ENCODE measurements at regions not wholly inside any gene's neighbourhood (a gene's known extent, or its start where the extent isn't known, plus 50 kb on each side); places are given as distances from the start of the nearest gene placed in this dataset.
"Not testable (repeated sequence)": the region's sequence is repeated elsewhere in the genome, so short reads cannot be mapped to it uniquely, and the experiment has no call there.

- Histone ChIP-seq H3K9ac (ENCODE audit: low read length in 2 of 2) (no peak overlapping the region), H3K36me3 (ENCODE audit: control insufficient read depth in 2 of 2, insufficient read depth in 2 of 2, low read length in 2 of 2) (no peaks in the 10 kb centered on the region), H3K4me3 (ENCODE audit: low read length in 2 of 2) (no peak overlapping the region), H3K27ac (ENCODE audit: low read length) (no peak overlapping the region), H3K9me3 (ENCODE audit: control insufficient read depth in 2 of 2, low read length in 2 of 2) (no peaks in the 10 kb centered on the region), H3K27me3 (ENCODE audit: control insufficient read depth in 1 of 2, insufficient read depth in 2 of 2, low read length in 2 of 2) (peaks cover 0 to 4% of the 10 kb centered on the region in 2 donors), H3K4me1 (ENCODE audit: control insufficient read depth, insufficient read depth, low read length) (no peaks in the 10 kb centered on the region)
Observed at GRCh38 chr6:90677440-90677839, 90.6 kb upstream of the MAP3K7 start.

- H3K9ac ChIP-seq (ENCODE audit: low read length in 2 of 2) = no peak overlapping the region
- H3K36me3 ChIP-seq (ENCODE audit: control insufficient read depth in 2 of 2, insufficient read depth in 2 of 2, low read length in 2 of 2) = no peaks in the 10 kb centered on the region
- no peak overlapping the region for H3K4me3 ChIP-seq (ENCODE audit: low read length in 2 of 2)
- no peaks in the 10 kb centered on the region for H3K4me1 ChIP-seq (ENCODE audit: control insufficient read depth, insufficient read depth, low read length)
- no peaks in the 10 kb centered on the region for H3K9me3 ChIP-seq (ENCODE audit: control insufficient read depth in 2 of 2, low read length in 2 of 2)
- H3K27ac ChIP-seq (ENCODE audit: low read length) = no peak overlapping the region
- H3K27me3 ChIP-seq (ENCODE audit: control insufficient read depth in 1 of 2, insufficient read depth in 2 of 2, low read length in 2 of 2) = peaks cover 0 to 4% of the 10 kb centered on the region in 2 donors
Observed at GRCh38 chr6:90676516-90677300, 89.8 kb upstream of the MAP3K7 start.

GRCh38 chr6:90675107-90675506 is 88.2 kb upstream of the MAP3K7 start:
- not testable (repeated sequence) for H3K27ac ChIP-seq (ENCODE audit: low read length); H3K4me1 ChIP-seq (ENCODE audit: control insufficient read depth, insufficient read depth, low read length); H3K9me3 ChIP-seq (ENCODE audit: control insufficient read depth in 2 of 2, low read length in 2 of 2); H3K9ac ChIP-seq (ENCODE audit: low read length in 2 of 2); H3K4me3 ChIP-seq (ENCODE audit: low read length in 2 of 2); H3K36me3 ChIP-seq (ENCODE audit: control insufficient read depth in 2 of 2, insufficient read depth in 2 of 2, low read length in 2 of 2); H3K27me3 ChIP-seq (ENCODE audit: control insufficient read depth in 1 of 2, insufficient read depth in 2 of 2, low read length in 2 of 2)

- H3K9me3 ChIP-seq (ENCODE audit: control insufficient read depth in 2 of 2, low read length in 2 of 2); H3K36me3 ChIP-seq (ENCODE audit: control insufficient read depth in 2 of 2, insufficient read depth in 2 of 2, low read length in 2 of 2); H3K27me3 ChIP-seq (ENCODE audit: control insufficient read depth in 1 of 2, insufficient read depth in 2 of 2, low read length in 2 of 2); H3K27ac ChIP-seq (ENCODE audit: low read length); H3K9ac ChIP-seq (ENCODE audit: low read length in 2 of 2); H3K4me3 ChIP-seq (ENCODE audit: low read length in 2 of 2); H3K4me1 ChIP-seq (ENCODE audit: control insufficient read depth, insufficient read depth, low read length): not testable (repeated sequence)
Observed at GRCh38 chr6:90674077-90674476, 87.2 kb upstream of the MAP3K7 start.

GRCh38 chr6:90669846-90670245 is 83.0 kb upstream of the MAP3K7 start:
- Histone ChIP-seq H3K27ac (ENCODE audit: low read length) (no peak overlapping the region), H3K9ac (ENCODE audit: low read length in 2 of 2) (no peak overlapping the region), H3K36me3 (ENCODE audit: control insufficient read depth in 2 of 2, insufficient read depth in 2 of 2, low read length in 2 of 2) (no peaks in the 10 kb centered on the region), H3K27me3 (ENCODE audit: control insufficient read depth in 1 of 2, insufficient read depth in 2 of 2, low read length in 2 of 2) (no peaks in the 10 kb centered on the region), H3K4me1 (ENCODE audit: control insufficient read depth, insufficient read depth, low read length) (no peaks in the 10 kb centered on the region), H3K4me3 (ENCODE audit: low read length in 2 of 2) (no peak overlapping the region), H3K9me3 (ENCODE audit: control insufficient read depth in 2 of 2, low read length in 2 of 2) (no peaks in the 10 kb centered on the region)

GRCh38 chr6:90669420-90669819 is 82.5 kb upstream of the MAP3K7 start:
- Histone ChIP-seq H3K9ac (ENCODE audit: low read length in 2 of 2) (no peak overlapping the region), H3K4me3 (ENCODE audit: low read length in 2 of 2) (no peak overlapping the region), H3K27ac (ENCODE audit: low read length) (no peak overlapping the region), H3K27me3 (ENCODE audit: control insufficient read depth in 1 of 2, insufficient read depth in 2 of 2, low read length in 2 of 2) (no peaks in the 10 kb centered on the region), H3K4me1 (ENCODE audit: control insufficient read depth, insufficient read depth, low read length) (no peaks in the 10 kb centered on the region), H3K36me3 (ENCODE audit: control insufficient read depth in 2 of 2, insufficient read depth in 2 of 2, low read length in 2 of 2) (no peaks in the 10 kb centered on the region), H3K9me3 (ENCODE audit: control insufficient read depth in 2 of 2, low read length in 2 of 2) (no peaks in the 10 kb centered on the region)

GRCh38 chr6:90668141-90668540 is 81.3 kb upstream of the MAP3K7 start:
- Histone ChIP-seq H3K27me3 (ENCODE audit: control insufficient read depth in 1 of 2, insufficient read depth in 2 of 2, low read length in 2 of 2) (no peaks in the 10 kb centered on the region), H3K4me1 (ENCODE audit: control insufficient read depth, insufficient read depth, low read length) (no peaks in the 10 kb centered on the region), H3K36me3 (ENCODE audit: control insufficient read depth in 2 of 2, insufficient read depth in 2 of 2, low read length in 2 of 2) (no peaks in the 10 kb centered on the region), H3K9ac (ENCODE audit: low read length in 2 of 2) (no peak overlapping the region), H3K27ac (ENCODE audit: low read length) (no peak overlapping the region), H3K9me3 (ENCODE audit: control insufficient read depth in 2 of 2, low read length in 2 of 2) (no peaks in the 10 kb centered on the region), H3K4me3 (ENCODE audit: low read length in 2 of 2) (no peak overlapping the region)

GRCh38 chr6:90663873-90664272 is 77.0 kb upstream of the MAP3K7 start:
- Histone ChIP-seq H3K9me3 (ENCODE audit: control insufficient read depth in 2 of 2, low read length in 2 of 2) (no peaks in the 10 kb centered on the region), H3K4me1 (ENCODE audit: control insufficient read depth, insufficient read depth, low read length) (no peaks in the 10 kb centered on the region), H3K9ac (ENCODE audit: low read length in 2 of 2) (no peak overlapping the region), H3K4me3 (ENCODE audit: low read length in 2 of 2) (no peak overlapping the region), H3K36me3 (ENCODE audit: control insufficient read depth in 2 of 2, insufficient read depth in 2 of 2, low read length in 2 of 2) (no peaks in the 10 kb centered on the region), H3K27ac (ENCODE audit: low read length) (no peak overlapping the region), H3K27me3 (ENCODE audit: control insufficient read depth in 1 of 2, insufficient read depth in 2 of 2, low read length in 2 of 2) (no peaks in the 10 kb centered on the region)

- no peak overlapping the region for H3K9ac ChIP-seq (ENCODE audit: low read length in 2 of 2)
- H3K9me3 ChIP-seq (ENCODE audit: control insufficient read depth in 2 of 2, low read length in 2 of 2) = no peaks in the 10 kb centered on the region
- no peak overlapping the region for H3K4me3 ChIP-seq (ENCODE audit: low read length in 2 of 2)
- H3K27me3 ChIP-seq (ENCODE audit: control insufficient read depth in 1 of 2, insufficient read depth in 2 of 2, low read length in 2 of 2) = no peaks in the 10 kb centered on the region
- no peaks in the 10 kb centered on the region for H3K36me3 ChIP-seq (ENCODE audit: control insufficient read depth in 2 of 2, insufficient read depth in 2 of 2, low read length in 2 of 2)
- no peaks in the 10 kb centered on the region for H3K4me1 ChIP-seq (ENCODE audit: control insufficient read depth, insufficient read depth, low read length)
- H3K27ac ChIP-seq (ENCODE audit: low read length) = no peak overlapping the region
Observed at GRCh38 chr6:90663106-90663505, 76.2 kb upstream of the MAP3K7 start.

GRCh38 chr6:90660931-90661330 is 74.1 kb upstream of the MAP3K7 start:
- Histone ChIP-seq H3K27me3 (ENCODE audit: control insufficient read depth in 1 of 2, insufficient read depth in 2 of 2, low read length in 2 of 2) (no peaks in the 10 kb centered on the region), H3K4me3 (ENCODE audit: low read length in 2 of 2) (no peak overlapping the region), H3K4me1 (ENCODE audit: control insufficient read depth, insufficient read depth, low read length) (no peaks in the 10 kb centered on the region), H3K36me3 (ENCODE audit: control insufficient read depth in 2 of 2, insufficient read depth in 2 of 2, low read length in 2 of 2) (no peaks in the 10 kb centered on the region), H3K9me3 (ENCODE audit: control insufficient read depth in 2 of 2, low read length in 2 of 2) (no peaks in the 10 kb centered on the region), H3K9ac (ENCODE audit: low read length in 2 of 2) (no peak overlapping the region), H3K27ac (ENCODE audit: low read length) (no peak overlapping the region)

GRCh38 chr6:90658497-90658896 is 71.6 kb upstream of the MAP3K7 start:
- Histone ChIP-seq H3K9ac (ENCODE audit: low read length in 2 of 2) (no peak overlapping the region), H3K27me3 (ENCODE audit: control insufficient read depth in 1 of 2, insufficient read depth in 2 of 2, low read length in 2 of 2) (no peaks in the 10 kb centered on the region), H3K4me3 (ENCODE audit: low read length in 2 of 2) (no peak overlapping the region), H3K36me3 (ENCODE audit: control insufficient read depth in 2 of 2, insufficient read depth in 2 of 2, low read length in 2 of 2) (no peaks in the 10 kb centered on the region), H3K27ac (ENCODE audit: low read length) (no peak overlapping the region), H3K9me3 (ENCODE audit: control insufficient read depth in 2 of 2, low read length in 2 of 2) (no peaks in the 10 kb centered on the region), H3K4me1 (ENCODE audit: control insufficient read depth, insufficient read depth, low read length) (no peaks in the 10 kb centered on the region)

Data from stomach smooth muscle (tissue), 2 donors.